Midbrain (tissue), 1 donor: ENCODE measurements at regions not wholly inside any gene's neighbourhood (a gene's known extent, or its start where the extent isn't known, plus 50 kb on each side); places are given as distances from the start of the nearest gene placed in this dataset.
"Not testable (repeated sequence)": the region's sequence is repeated elsewhere in the genome, so short reads cannot be mapped to it uniquely, and the experiment has no call there.

Experiments used
- DNase-seq: peaks from one replicate; lab custom pipeline; 2025; lab: John Stamatoyannopoulos, UW

DNA sequence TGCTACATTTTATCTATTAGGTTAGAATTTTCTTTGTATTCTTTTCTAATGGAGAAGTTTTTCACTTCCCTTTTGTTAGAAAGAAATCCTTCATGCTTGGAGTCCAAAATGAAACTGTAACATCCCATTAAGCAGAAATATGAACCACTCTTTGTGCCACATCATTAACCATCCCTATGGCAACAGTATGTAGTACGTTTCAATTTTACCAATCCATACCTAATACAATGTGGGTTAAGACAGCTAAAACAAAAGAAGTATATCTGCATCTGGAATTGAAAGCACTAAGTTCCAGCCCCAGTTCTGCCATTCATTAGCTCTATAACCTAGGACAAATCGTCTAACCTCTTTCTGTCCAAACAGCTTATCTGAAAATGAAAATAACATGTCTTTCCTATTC, 409.2 kb upstream of the SPHKAP start:
- DNase-seq: no peak

DNA sequence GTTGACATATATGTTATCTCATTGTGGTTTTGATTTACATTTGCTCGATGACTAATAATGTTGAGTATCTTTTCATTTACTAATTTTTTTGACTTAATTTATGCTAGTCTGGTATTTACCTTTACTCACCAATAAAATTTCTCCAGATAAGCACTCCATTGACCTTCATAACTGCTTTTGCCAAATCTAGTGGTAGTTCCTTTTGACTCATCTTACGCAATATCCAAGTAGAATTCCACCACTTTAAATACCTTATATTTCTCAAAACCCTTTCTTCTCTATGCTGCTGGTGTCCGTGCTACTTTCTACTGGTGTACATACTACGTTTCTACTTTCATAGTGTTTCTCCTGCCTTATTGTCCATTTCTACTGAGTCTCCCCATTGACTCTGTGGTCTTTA, 407.6 kb upstream of the SPHKAP start:
- DNase-seq: no peak

DNA sequence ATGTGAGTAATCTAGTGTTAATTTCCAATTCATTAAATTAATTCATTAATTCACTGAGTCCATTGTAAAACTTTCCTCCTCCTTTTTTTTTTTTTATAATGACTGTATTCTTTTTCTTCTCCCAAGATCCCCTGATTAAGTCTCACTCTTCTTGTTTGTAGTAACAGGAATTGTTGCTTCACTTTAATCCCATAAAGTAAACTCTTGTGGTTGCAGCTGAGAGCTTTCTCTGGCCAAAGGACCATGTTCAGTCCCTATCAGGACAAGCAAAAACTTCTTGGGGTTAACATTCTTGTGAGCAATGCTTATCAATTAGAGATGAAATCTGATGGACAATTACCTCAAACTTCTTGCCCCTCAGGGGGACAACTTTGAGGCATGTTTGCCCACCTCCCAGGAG, 400.2 kb upstream of the SPHKAP start:
- no peak for DNase-seq

DNA sequence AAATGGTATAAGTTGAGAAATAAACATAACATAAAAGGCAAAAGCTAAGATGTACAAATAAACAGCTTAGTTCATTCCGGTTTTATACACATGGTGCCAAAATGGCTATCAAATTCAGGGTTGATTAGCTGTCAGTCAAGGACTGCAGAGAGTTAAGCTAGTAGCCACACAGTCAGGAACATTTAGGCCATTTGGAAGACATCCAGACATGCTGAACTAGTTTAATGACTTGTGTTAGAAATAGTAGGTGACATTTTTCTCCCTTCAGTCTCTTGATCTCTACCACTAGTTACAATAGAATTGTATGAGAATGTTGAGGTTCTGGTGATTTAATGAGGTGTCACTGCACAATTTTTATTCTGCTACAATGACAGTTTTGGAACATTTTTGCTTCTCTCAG, 394.4 kb upstream of the SPHKAP start:
- DNase-seq: no peak

DNA sequence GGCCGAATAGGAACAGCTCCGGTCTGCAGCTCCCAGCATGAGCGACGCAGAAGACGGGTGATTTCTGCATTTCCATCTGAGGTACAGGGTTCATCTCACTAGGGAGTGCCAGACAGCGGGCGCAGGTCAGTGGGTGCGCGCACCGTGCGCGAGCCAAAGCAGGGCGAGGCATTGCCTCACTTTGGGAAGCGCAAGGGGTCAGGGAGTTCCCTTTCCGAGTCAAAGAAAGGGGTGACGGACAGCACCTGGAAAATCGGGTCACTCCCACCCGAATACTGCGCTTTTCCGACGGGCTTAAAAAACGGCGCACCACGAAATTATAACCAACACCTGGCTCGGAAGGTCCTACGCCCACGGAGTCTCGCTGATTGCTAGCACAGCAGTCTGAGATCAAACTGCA, 386.8 kb upstream of the SPHKAP start:
- DNase-seq: not testable (repeated sequence)

DNA sequence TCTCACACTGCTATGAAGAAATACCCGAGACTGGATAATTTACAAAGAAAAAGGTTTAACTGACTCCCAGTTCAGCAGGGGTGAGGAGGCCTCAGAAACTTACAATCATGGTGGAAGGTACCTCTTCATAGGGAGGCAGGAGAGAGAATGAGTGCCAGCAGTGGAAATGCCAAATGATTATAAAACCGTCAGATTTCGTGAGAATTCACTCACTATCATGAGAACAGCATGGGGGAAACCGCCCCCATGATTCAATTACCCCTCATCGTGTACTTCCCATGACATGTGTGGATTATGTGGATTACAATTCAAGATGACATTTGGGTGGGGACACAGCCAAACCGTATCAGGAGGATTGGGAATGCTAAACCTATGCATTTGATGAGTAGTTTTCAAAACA, 380.3 kb upstream of the SPHKAP start:
- no peak for DNase-seq

DNA sequence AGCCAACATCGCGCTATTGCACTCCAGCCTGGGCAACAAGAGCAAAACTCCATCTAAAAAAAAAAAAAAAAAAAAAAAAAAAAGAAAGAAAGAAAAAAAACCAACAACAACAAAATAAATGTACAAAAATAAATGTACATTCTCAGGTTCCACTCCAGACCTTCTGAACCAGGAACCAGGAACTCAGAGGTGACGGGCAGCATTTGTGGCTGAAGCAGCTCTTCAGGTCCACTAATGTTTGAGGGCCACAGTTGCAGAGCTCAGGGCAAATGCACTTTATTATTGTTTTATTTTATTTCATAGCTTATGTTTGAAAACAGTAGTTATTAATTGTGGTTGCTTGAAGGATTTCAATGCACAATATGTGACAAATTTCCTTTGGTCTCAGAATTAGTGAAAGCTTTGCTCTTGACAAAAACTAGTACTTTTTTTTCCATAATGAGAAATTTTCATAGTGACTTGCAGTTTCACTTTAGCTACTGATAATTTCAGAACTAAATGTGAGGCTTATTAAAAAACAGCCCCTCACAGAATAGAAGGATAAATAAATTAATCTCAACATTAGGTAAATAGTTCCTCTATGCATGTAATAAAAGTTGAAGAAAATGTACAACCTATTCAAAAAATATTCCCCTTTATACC, 378.4 kb upstream of the SPHKAP start:
- DNase-seq: no peak

DNA sequence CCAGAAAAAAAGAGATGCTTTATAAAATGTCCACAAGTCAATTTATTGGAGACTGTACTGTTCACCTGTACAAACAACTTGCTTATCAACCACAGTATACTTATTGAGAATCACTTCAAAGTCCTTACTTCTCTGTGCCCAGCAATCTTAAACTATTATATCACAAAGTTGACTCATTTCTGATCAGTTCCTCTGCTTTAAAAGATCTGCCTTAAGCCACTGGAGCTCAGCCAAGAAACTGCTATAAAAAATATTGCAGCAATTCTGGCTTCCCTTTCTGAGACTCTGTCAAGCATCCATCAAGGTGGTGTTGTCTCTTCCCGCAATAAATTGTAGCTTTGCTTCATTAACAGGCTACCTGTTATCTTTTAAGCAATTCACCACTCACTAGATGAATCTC, 375.2 kb upstream of the SPHKAP start:
- DNase-seq: no peak

DNA sequence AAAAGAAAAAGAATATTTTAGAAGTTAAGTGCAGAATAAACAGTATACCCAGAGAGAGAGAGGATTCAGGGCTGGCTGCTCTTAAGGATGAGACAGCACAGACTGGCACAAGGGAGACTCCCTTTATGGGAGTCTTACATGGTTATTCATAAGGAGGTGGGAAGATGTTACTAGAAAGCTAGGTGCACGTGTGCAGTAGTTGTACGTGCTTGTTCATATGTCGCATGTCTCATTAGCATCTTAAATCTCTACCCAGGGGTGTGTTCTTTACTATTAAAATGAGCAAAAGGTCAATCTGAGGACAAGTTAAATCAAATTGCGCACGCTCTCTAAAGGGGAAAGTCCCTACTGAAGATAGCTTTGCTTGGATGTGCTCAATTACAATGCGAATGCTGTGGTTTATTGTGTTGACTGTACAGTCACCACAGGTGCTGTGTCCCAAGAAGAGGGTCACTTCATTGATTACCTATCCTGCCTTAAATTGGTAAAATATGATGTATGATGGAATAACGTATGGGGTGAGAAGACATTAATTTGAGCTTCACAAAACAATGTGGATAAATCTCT, 368.0 kb upstream of the SPHKAP start:
- DNase-seq: no peak

DNA sequence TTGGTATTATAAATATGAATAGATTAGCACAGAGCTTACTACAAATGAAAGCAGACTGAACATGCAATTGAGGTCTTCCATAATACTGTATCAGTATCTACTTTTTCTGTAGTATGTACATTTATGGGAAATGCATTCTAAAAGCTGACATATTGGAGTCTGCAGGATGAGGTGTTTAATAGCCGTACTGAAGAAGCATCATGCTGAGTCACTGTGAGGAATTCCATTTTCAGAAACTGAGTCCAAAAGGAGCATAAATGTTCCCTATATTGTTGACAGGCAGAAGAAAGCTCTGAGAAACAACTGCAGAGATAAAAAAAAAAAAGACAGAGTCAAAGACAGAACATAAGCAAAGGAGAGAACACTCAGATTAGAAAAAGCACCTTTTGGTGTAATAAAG, 366.7 kb upstream of the SPHKAP start:
- no peak for DNase-seq

DNA sequence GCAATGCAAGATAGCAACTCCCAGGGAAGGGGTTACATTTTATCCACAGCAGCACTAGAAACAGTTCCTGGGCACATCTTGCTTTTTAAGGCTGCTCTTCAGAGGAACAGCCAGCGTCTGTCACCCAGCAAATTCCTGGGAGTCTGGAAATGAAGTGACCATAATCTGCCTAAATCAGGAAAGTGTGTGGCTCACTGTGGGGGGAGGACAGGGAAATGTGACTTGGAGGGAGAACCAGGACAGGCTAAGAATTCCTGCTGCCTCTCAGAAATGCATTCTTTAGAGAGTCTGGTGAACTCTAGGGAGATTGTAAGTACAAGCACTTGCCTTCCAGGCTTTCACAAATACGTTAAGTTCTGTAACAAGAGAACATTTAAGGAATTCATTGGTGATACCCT, 364.3 kb upstream of the SPHKAP start:
- DNase-seq: no peak

DNA sequence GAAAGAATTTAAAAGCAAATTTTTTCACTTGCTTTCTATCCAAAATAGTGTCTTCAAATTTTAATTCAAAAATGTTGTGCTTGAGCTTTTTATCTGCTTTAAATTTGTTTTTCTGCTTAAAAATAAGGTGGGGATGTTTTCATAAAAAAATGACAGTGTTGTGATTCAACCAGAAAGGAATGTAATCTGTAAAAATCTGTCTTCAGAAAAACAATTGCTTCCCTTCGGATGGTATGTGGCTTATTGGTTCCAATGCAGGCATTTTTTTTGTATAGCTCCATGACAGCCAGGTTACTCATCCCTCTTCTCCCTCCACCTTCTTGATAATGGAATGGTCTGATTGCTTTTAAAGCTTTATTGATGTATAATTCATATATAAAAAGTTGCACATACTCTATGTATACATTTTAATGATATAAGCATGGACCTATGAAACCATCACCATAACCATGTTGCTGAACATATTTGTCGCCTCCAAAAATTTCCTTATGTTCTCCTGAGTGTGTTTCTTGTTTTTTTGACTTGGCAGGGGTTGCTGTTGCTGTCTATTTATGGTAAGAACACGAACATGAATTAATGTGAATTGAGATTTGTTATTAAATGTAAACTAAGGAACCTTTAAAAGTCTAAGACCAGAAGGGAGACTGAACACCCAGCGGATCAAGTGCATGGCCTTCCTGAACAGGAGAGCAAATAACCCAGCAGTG, 363.7 kb upstream of the SPHKAP start:
- no peak for DNase-seq

DNA sequence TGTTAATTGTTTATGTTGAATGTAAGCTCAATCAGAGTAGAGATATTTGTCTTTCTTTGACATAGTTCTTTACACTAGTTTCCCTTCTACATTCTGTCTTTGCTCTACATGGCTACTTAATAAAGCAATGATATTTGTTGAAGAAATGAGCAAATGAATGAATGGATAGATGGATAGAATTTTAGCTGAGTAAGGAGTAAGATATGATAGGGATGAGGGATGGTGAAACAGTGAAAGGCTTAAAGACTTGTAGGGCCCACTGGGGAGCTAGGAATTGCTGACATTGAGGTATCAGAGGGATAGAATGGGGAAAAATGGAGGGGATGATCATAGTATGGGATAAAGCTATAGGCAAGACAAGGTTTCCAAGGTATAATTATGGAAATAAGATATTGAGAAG, 361.6 kb upstream of the SPHKAP start:
- no peak for DNase-seq

DNA sequence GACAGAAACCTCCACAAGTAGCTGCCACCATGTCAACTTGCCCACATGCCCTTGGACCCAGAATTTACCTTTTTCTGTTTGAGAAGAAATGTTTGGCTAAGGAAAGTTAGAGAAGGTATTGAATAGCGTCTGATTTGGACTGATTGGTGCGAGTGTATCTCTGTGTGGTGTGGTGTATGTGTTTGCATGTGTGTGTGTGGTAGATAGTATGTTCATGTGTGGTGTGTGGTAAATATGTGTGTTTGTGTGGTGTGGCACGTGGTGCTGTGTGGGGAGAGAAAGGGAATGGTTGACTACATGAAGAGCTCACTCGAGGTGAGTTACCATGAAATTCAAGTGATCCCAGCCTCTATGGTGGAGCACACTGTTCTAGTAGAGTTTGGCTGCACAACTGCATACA, 360.8 kb upstream of the SPHKAP start:
- no peak for DNase-seq

DNA sequence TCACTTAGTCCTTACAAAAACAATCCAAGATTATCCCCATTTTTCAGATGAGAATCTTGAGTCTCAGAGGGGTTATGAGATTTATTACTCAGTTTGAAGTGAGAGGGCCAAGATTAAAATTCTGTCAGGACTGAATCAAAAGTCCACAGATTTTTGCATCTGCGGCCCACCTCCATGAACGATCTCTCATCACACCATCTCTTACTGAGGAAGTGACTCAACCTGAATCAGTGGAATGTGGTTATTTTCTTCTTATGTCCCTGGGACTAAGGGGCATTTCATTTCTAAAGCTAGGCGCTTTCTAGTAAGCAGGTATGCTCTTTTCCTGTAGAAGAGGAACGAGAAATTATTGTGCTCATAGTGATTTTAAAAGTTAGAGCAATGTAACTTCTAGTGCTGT, 360.3 kb upstream of the SPHKAP start:
- DNase-seq: no peak

DNA sequence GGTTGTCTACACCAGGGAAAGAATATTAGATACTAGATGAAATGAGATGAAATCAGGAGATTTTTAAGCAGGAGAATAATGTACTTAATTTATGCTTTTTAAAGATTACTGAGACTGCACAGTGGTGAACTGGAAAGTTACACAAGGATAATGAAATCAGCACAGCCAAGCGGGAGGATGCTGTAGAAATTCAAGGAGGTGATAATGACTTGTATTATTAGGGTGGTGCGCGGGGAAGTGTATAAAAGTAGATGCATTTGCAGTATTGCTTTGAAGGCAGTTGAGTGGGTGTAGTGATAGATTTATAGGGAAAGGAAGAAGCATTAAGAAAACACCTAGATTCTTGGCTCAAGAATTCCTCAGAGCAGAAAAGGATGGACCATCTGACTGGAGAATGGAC, 359.5 kb upstream of the SPHKAP start:
- DNase-seq: no peak

DNA sequence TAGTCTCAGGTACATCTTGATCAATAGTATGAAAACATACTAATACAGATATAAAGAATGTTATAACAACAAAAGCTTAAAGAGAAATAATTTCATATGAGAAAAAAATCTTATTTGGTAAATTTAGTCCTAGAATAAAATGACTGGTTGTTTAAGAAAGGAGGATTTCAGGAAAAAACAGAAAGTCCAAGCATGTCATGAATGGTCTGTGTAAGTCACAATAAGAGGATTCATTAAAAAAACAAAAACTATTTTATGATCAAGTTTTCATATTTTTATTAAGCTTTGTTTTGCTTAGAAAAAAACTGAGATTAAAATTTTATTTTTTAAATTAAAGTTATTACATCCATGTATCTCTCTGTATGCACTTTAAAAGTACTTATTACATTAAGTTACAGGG, 353.9 kb upstream of the SPHKAP start:
- no peak for DNase-seq

DNA sequence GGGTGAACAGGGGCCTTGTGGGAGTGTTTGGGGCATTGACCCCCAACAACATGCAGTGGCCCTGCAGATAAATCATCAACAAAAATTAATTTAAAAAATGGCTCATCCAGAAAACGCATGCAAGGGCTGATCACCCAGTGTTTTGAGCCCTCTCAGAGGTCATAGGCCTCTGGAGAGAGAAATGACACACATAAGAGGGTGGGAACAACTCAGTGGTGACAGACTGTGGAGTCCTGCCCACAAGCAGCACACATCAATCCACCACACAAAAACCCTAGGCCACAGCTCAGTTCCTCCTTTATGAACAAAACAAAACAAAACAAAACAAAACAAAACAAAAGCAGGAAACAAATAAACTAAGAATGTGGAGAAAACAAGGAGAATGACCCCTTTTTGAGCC, 351.7 kb upstream of the SPHKAP start:
- no peak for DNase-seq

DNA sequence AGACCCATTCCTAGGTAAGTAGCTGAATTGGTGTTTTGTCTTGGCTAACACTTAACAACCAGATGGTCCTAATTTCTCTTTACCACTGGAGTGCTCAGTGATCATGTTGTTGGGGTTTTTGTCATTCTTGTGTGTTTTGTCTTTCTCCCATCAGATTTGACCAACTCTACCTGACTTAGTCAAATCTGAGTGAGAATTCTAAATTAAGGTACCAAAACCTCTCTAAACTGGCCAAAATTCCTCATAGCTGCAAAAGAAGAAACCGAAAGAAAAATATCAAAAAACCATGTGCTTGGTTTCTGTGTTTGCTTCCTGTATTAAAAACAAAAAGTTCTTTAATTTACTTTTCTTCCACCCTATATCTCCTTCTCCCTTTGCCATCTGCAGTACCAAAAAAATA, 350.7 kb upstream of the SPHKAP start:
- no peak for DNase-seq

DNA sequence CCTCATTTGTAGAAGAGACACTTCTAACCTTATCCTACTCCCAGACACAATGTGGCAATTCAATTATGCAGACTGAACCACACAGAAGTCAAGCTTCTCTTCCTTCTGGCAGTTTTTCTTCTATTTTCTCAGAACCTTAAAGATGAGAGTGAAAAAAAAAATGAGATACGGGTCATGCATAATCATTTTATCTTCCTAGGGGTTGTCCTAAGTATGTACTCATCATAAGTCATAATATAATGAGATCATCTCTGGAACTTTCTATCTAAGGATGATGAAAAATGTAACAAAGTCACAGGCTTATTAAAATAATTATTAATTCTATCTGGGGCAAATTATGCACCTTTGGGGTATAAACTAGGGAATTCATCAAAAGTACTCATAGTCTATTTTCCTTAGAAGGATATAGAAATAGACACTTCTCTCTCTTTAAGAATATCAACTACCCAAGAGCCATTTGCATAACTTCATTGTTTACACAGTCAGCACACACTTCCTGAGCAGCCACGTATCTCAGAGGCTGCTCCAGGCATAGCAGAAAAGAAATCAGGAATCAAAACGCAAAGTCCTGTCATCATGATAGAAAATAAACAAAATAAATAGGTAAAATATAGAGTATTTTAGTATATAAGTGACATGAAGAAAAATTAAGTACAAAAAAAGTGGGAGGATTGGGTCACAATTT, 345.9 kb upstream of the SPHKAP start:
- DNase-seq: no peak

DNA sequence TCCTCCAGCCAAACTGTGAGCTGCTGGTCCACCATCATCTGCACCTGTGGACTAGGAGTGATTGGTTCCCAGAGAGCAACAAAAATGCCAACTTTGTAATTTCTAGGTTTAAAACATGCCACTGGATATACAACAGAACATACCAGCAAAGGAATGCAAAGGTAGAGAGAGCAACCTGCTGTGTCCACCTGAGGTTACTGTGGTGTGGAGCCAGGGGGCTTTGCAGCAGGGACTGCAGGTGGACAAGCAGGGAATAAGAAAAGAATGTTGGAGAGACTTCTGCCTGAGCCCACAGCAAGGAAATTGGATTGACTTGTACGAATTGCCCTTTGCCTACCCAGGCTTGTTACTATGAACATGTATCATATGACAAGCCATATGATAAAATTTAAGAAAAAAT, 345.2 kb upstream of the SPHKAP start:
- no peak for DNase-seq

DNA sequence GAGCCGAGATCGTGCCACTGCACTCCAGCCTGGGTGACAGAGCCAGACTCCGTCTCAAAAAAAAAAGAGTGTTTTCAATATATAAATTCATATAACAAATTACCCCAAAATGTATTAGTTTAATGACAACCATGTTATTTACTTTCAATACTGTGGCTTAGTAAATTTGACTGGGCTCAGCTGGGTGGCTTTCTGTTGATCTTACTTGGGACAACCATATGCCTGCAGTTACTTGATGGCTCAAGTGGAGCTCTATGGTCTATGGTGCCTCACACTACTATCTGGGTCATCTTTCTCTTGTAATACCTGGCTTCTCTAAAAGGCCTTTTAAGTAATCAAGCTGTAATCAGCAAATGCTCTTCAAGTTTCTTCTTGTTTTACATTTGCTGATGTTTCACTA, 341.5 kb upstream of the SPHKAP start:
- no peak for DNase-seq

DNA sequence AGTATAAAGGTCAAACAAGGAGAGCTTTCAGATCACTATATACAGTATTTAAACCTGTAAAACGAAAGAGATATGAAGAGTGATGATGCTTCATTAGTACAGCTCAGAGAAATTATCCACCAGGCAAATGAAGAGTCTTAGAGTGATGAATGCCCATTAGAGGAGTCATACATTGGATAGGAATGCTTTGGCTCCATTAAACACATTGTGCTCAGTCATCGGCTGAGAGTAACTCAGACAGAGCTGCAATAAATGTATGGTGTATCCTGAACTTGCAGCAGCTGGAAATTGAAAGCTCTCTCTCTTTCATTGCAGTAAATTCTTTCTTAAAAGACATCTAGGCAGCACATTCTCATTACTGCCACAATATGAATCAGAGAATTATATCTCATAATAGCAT, 340.8 kb upstream of the SPHKAP start:
- no peak for DNase-seq
